HEK293 (cell line): ENCODE measurements at regions not wholly inside any gene's neighbourhood (a gene's known extent, or its start where the extent isn't known, plus 50 kb on each side); places are given as distances from the start of the nearest gene placed in this dataset.
"Not testable (repeated sequence)": the region's sequence is repeated elsewhere in the genome, so short reads cannot be mapped to it uniquely, and the experiment has no call there.

Experiments
- ATF2 ChIP-seq: fragments of 450-650 bp; formaldehyde crosslinking; IDR thresholded peaks from 2 replicates; pipeline ENCODE4 v1.5.1; 2016; ENCODE audit warnings: missing biosample characterization, missing genetic modification characterization, low read depth
- CTCF ChIP-seq: fragments of 450-650 bp; formaldehyde crosslinking; IDR thresholded peaks from 2 replicates; pipeline ENCODE4 v1.5.1; 2016; ENCODE audit warnings: missing biosample characterization, missing genetic modification characterization
- HOXA7 ChIP-seq: sonication (generic); formaldehyde crosslinking; IDR thresholded peaks from 2 replicates; pipeline ENCODE4 v1.8.1; 2022; ENCODE audit warnings: missing genetic modification reagents, borderline replicate concordance
- RBAK ChIP-seq: fragments of 450-650 bp; formaldehyde crosslinking; IDR thresholded peaks from 2 replicates; pipeline ENCODE4 v1.5.1; 2016; ENCODE audit warnings: missing biosample characterization, missing genetic modification characterization
- ZBTB21 ChIP-seq: fragments of 450-650 bp; formaldehyde crosslinking; IDR thresholded peaks from 2 replicates; pipeline ENCODE4 v1.5.1; 2017; ENCODE audit warnings: missing biosample characterization, missing genetic modification characterization
- ZBTB8A ChIP-seq: fragments of 450-650 bp; formaldehyde crosslinking; IDR thresholded peaks from 2 replicates; pipeline ENCODE4 v1.5.1; 2016; ENCODE audit warnings: missing biosample characterization, missing genetic modification characterization
- ZNF274 ChIP-seq, 2 experiments: fragments of 200-500 bp in 1 of 2; fragments of 450-650 bp in 1 of 2; sonication (Bioruptor generic) in 1 of 2; formaldehyde crosslinking in 1 of 2; IDR thresholded peaks; 2 replicates each; pipeline versions ENCODE4 v1.5.1 to v1.6.1; 2014 to 2016; ENCODE audit warnings: borderline replicate concordance in 1 of 2, inconsistent platforms in 1 of 2, low read length in 1 of 2, missing biosample characterization in 1 of 2, missing genetic modification characterization in 1 of 2
- ZNF404 ChIP-seq: fragments of 450-650 bp; formaldehyde crosslinking; IDR thresholded peaks from 2 replicates; pipeline ENCODE4 v1.5.1; 2017; ENCODE audit warnings: missing biosample characterization, missing genetic modification characterization
- ZNF658 ChIP-seq: fragments of 450-650 bp; formaldehyde crosslinking; IDR thresholded peaks from 2 replicates; pipeline ENCODE4; 2016; ENCODE audit warnings: missing biosample characterization, missing genetic modification characterization
- ZSCAN5A ChIP-seq: fragments of 450-650 bp; formaldehyde crosslinking; IDR thresholded peaks from 2 replicates; pipeline ENCODE4 v1.5.1; 2016; ENCODE audit warnings: missing biosample characterization, missing genetic modification characterization

- TF ChIP-seq HOXA7 (CRISPR knock-in tag); ATF2 (tag by site-specific recombination); ZSCAN5A (tag by site-specific recombination); ZNF274 (IDR thresholded peaks at IDR 0.05; ENCODE audit: low read length); ZNF274 (tag by site-specific recombination; IDR thresholded peaks at IDR 0.05; ENCODE audit: borderline replicate concordance); CTCF; ZBTB21 (tag by site-specific recombination); ZBTB8A (tag by site-specific recombination); ZNF658 (tag by site-specific recombination); ZNF404 (tag by site-specific recombination); RBAK: not testable (repeated sequence)
These were observed 68.3 kb downstream of the SEPTIN7 start for GRCh38 chr7:35869117-35869516.
